H1 (cell line): ENCODE measurements at regions not wholly inside any gene's neighbourhood (a gene's known extent, or its start where the extent isn't known, plus 50 kb on each side); places are given as distances from the start of the nearest gene placed in this dataset.

Source experiments
- CEBPB ChIP-seq: IDR thresholded peaks from 2 replicates; pipeline ENCODE4 v1.6.1; 2012; ENCODE audit warnings: low read depth, low read length
- CHD2 ChIP-seq: IDR thresholded peaks from 2 replicates; pipeline ENCODE4 v1.6.1; 2012; ENCODE audit warnings: low read length, improper control_type of control experiment
- EGR1 ChIP-seq: IDR thresholded peaks from 2 replicates; pipeline ENCODE4 v1.6.1; 2011; ENCODE audit warnings: low read depth, low read length, borderline replicate concordance
- EP300 ChIP-seq, 2 experiments: IDR thresholded peaks; 1 replicate in 1 of 2; 2 replicates in 1 of 2; pipeline ENCODE4 v1.6.1; 2011 to 2012; ENCODE audit warnings: low read depth in 2 of 2, low read length in 2 of 2, mild to moderate bottlenecking in 2 of 2, borderline replicate concordance in 1 of 2, inconsistent platforms in 1 of 2, moderate library complexity in 1 of 2
- KDM1A ChIP-seq: fragments of 200-600, 300-600 bp; sonication (generic); IDR thresholded peaks from 2 replicates; pipeline ENCODE4 v1.7.1; 2016; ENCODE audit warnings: mild to moderate bottlenecking, low read length, borderline replicate concordance
- MAFK ChIP-seq: IDR thresholded peaks from 2 replicates; pipeline ENCODE4 v1.6.1; 2012; ENCODE audit warnings: low read depth, mild to moderate bottlenecking, improper control_type of control experiment, low read length
- POLR2A ChIP-seq, 2 experiments: IDR thresholded peaks; 1 replicate in 1 of 2; 2 replicates in 1 of 2; pipeline ENCODE4 v1.6.1; 2011; ENCODE audit warnings: low read depth in 2 of 2, low read length in 2 of 2, mild to moderate bottlenecking in 2 of 2; ENCODE audit errors: control extremely low read depth in 1 of 2
- POLR2AphosphoS5 ChIP-seq: IDR thresholded peaks from 2 replicates; pipeline ENCODE4 v1.6.1; 2011; ENCODE audit warnings: low read depth, low read length
- RAD21 ChIP-seq, 2 experiments: IDR thresholded peaks in 1 of 2; conservative IDR thresholded peaks in 1 of 2; 2 replicates each; pipeline ENCODE4 v1.6.1; 2011; ENCODE audit warnings: low read depth in 2 of 2, low read length in 2 of 2, improper control_type of control experiment in 1 of 2, inconsistent platforms in 1 of 2, mild to moderate bottlenecking in 1 of 2, moderate library complexity in 1 of 2
- SRF ChIP-seq: IDR thresholded peaks from 2 replicates; pipeline ENCODE4 v1.6.1; 2011; ENCODE audit warnings: mild to moderate bottlenecking, low read depth, low read length, moderate library complexity
- YY1 ChIP-seq: IDR thresholded peaks from 2 replicates; pipeline ENCODE4 v1.6.1; 2011; ENCODE audit warnings: low read depth, mild to moderate bottlenecking, low read length
- TF ChIP-seq, protein P1 (sequence below), 3 experiments: IDR thresholded peaks; 1 replicate in 2 of 3; 2 replicates in 1 of 3; pipeline versions ENCODE4 v1.5.1 to v1.6.1; 2011; ENCODE audit warnings: low read length in 3 of 3, mild to moderate bottlenecking in 3 of 3, inconsistent platforms in 2 of 3, low read depth in 1 of 3, moderate library complexity in 1 of 3; ENCODE audit not compliant: insufficient read depth in 1 of 3; ENCODE audit errors: control extremely low read depth in 1 of 3
- TF ChIP-seq, protein P2 (sequence below): IDR thresholded peaks from 2 replicates; pipeline ENCODE4 v1.6.1; 2012; ENCODE audit warnings: inconsistent platforms
- TF ChIP-seq, protein P3 (sequence below): IDR thresholded peaks from 2 replicates; pipeline ENCODE4 v1.6.1; 2012; ENCODE audit warnings: inconsistent platforms

DNA sequence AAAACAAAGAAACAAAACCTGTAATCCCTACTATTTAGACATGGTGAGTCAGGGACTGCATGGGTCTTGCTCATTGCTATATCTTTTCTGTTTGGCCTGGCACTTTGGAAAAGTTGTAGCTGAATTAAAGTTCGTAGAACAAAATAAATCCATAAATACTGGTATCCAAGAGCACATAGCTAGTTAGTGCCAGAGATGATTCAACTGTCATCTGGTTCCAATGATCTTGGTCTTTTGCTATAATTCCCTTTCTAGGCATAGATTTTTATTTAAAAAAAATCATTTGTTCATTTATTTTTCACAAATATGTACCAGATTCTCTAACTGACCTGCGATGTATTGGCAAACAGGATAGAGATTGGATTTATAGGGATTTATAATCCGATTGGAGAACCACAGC lies 1436.1 kb upstream of the GOT2 start:
- TF ChIP-seq, protein P1, sequence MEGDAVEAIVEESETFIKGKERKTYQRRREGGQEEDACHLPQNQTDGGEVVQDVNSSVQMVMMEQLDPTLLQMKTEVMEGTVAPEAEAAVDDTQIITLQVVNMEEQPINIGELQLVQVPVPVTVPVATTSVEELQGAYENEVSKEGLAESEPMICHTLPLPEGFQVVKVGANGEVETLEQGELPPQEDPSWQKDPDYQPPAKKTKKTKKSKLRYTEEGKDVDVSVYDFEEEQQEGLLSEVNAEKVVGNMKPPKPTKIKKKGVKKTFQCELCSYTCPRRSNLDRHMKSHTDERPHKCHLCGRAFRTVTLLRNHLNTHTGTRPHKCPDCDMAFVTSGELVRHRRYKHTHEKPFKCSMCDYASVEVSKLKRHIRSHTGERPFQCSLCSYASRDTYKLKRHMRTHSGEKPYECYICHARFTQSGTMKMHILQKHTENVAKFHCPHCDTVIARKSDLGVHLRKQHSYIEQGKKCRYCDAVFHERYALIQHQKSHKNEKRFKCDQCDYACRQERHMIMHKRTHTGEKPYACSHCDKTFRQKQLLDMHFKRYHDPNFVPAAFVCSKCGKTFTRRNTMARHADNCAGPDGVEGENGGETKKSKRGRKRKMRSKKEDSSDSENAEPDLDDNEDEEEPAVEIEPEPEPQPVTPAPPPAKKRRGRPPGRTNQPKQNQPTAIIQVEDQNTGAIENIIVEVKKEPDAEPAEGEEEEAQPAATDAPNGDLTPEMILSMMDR (IDR thresholded peaks at IDR 0.05; ENCODE audit: control extremely low read depth in 1 of 3, insufficient read depth in 1 of 3, low read depth in 1 of 3, low read length in 3 of 3): no peak
- TF ChIP-seq POLR2AphosphoS5 (no peak), EGR1 (no peak), RAD21 (IDR thresholded peaks at IDR 0.05 in 1 of 2, conservative IDR thresholded peaks at IDR 0.05 in 1 of 2; ENCODE audit: low read depth in 2 of 2, low read length in 2 of 2) (no peak), EP300 (IDR thresholded peaks at IDR 0.05; ENCODE audit: borderline replicate concordance in 1 of 2, low read depth in 2 of 2, low read length in 2 of 2) (no peak), CEBPB (no peak), KDM1A (no peak), SRF (no peak), MAFK (no peak), YY1 (no peak), POLR2A (IDR thresholded peaks at IDR 0.05; ENCODE audit: control extremely low read depth in 1 of 2, low read depth in 2 of 2, low read length in 2 of 2) (no peak), CHD2 (no peak)
- TF ChIP-seq, protein P2, sequence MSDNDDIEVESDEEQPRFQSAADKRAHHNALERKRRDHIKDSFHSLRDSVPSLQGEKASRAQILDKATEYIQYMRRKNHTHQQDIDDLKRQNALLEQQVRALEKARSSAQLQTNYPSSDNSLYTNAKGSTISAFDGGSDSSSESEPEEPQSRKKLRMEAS: no peak
- TF ChIP-seq, protein P3, sequence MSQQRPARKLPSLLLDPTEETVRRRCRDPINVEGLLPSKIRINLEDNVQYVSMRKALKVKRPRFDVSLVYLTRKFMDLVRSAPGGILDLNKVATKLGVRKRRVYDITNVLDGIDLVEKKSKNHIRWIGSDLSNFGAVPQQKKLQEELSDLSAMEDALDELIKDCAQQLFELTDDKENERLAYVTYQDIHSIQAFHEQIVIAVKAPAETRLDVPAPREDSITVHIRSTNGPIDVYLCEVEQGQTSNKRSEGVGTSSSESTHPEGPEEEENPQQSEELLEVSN: no peak
